Fibroblast of skin of back (primary cell): ENCODE measurements at regions not wholly inside any gene's neighbourhood (a gene's known extent, or its start where the extent isn't known, plus 50 kb on each side); places are given as distances from the start of the nearest gene placed in this dataset.
"Not testable (repeated sequence)": the region's sequence is repeated elsewhere in the genome, so short reads cannot be mapped to it uniquely, and the experiment has no call there.

Experiments
- DNase-seq: peaks from one replicate; pipeline ENCODE4 v3.0.0-alpha.2; 2013

DNA sequence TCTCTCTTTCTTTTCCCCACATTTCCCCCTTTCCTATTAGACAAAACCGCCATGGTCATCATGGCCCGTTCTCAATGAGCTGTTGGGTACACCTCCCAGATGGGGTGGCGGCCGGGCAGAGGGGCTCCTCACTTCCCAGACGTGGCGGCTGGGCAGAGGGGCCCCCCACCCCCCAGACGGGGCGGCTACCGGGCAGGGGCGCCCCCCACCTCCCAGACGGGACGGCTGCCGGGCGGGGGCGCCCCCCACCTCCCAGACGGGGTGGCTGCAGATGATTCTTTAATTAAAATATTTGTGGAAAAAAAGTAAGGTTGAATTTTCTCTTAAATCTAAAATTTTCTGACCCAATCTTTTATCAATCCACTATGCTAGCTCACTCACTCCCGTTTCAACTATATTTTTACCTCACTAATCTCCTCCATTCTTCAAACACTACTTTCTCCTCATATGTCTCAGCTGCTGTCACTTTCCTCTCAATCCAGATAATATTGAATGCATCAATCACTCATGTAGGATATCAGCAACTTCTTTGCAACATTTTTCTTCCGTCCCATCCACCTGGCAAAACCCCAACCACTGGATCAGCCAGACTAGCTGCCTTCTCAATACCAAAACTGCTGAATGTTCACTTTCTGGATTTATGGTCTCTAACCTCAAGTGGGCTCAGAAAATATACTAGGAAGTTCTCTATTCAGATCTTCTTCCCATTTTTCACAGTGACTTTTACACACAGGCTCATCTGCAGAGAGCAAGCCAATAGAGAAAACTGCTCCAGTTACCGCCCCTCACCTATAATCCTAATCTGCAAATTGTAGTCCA lies 81.1 kb upstream of the TRIM24 start:
- no peak for DNase-seq

DNA sequence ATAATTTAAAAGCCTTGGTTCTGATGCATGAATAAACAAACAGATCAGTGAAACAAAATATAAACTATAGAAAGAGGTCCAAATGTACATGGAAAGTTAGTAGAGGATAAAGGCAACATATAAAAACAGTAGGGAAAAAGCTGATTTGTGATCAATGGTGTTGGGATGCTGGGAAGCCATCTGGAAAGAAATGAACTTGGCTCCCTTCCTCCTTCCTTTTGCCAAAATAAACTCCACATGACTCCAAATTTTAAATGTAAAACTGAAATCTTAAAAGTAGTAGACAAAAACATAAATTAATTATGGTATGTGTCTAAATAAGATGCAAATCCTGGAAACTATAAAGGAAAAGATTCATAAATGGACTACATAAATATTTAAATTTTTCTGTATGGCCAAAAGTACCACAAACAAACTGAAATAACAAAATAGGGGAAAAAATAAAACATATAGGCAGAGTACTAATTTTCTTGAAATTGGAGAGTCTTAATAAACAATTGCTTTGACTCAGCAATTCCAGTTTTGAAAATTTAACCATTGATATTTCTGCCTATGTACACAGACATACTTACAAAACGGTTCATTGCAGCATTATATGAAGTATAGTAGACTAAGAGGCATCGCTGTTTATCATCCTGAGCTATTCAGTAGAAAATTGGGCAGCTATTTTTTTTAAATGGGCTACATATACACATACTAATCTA lies 77.0 kb upstream of the TRIM24 start:
- DNase-seq = no peak

DNA sequence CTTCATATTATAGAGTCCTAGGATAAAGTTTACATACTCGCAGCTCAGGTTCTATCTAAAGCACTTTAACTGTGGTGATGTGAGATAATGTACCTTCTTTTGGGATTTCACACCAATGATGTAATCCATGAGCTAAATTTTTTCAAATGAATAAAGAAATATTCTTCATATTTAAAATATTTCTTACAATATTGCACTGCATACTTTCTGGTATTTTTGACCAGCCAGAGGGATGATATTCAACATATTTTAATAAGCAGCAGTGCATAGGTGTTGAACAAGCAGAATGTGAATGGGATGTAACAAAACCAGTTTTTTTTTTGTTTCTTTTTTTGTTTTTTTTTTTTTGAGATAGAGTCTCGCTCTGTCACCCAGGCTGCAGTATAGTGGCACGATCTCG lies 73.2 kb upstream of the TRIM24 start:
- DNase-seq = no peak

DNA sequence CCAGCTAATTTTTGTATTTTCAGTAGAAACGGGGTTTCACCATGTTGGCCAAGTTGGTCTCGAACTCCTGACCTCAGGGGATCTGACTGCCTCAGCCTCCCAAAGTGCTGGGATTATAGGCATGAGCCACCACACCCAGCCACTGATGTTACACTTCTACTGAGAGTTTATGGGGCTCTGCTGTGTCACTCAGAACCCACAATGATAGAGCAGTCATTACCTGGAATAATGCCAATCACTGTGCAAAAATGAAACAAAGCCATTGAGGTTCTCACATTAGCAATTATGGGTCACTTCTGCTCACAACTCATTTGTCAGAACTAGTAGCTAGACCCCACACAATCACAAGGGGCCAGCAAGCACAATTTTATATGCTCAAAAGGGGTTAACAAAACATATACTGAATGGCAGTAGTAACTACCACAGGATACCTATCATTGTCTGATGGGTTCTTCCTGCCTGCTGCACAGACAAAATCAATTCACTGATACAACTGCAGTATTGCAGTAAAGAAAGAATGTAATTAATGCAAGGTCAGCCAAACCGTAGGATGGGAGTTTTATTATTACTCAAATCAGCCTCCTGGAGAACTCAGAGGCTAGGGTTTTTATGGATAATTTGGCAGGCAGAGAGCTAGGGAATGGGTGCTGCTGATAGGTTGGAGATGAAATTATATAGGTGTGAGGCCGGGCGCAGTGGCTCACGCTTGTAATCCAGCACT lies 72.1 kb upstream of the TRIM24 start:
- DNase-seq = no peak

DNA sequence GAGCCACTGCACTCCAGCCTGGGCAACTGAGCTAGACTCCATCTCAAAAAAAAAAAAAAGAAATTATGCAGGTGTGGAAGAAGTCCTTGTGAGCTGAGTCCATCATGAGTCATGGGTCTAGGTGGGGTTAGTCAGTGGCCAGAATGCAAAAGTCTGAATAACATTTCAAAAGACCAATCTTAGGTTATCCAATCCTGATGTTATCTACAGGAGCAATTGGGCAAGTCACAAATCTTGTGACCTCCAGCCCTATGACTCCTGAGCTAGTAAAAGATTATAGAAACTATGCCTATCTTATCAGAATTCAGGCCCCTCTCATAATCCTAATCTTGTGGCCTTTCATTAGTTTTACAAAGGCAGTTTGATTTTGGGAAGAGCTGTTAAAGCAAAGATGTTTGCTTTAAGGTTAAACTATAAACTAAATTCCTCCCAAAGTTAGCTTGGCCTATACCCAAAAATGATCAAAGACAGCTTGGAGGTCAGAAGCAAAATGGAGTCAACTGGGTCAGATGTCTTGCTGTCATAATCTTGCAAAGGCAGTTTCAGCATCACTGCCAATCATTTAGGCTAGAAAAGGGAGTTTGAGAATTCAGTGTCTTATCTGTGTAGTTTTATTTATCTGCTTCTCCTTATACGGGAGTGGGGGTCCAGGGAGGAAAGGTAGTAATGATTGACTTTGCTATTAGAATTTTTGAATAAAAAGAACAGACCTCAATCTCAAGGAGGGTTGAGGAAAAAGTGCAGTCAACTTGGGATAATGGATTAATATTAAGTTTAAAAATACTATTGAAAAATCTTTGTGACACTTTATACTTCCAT lies 71.2 kb upstream of the TRIM24 start:
- no peak for DNase-seq

DNA sequence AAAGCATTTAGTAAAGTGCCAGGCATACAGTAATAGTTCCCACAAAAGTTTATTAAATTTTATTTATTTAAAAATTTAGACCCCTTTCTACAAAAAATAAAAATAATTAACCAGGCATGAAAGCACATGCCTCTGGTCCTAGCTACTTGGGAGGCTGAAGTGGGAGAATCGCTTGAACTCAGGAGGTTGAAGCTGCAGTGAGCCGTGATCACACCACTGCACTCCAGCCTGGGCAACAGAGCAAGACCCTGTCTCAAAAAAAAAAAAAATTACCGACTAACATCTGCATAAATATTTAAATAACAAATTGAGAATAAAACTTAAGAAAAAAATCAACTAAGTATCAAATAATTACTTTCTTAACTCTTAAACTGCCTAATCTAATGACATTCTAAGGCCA lies 64.3 kb upstream of the TRIM24 start:
- DNase-seq = no peak

DNA sequence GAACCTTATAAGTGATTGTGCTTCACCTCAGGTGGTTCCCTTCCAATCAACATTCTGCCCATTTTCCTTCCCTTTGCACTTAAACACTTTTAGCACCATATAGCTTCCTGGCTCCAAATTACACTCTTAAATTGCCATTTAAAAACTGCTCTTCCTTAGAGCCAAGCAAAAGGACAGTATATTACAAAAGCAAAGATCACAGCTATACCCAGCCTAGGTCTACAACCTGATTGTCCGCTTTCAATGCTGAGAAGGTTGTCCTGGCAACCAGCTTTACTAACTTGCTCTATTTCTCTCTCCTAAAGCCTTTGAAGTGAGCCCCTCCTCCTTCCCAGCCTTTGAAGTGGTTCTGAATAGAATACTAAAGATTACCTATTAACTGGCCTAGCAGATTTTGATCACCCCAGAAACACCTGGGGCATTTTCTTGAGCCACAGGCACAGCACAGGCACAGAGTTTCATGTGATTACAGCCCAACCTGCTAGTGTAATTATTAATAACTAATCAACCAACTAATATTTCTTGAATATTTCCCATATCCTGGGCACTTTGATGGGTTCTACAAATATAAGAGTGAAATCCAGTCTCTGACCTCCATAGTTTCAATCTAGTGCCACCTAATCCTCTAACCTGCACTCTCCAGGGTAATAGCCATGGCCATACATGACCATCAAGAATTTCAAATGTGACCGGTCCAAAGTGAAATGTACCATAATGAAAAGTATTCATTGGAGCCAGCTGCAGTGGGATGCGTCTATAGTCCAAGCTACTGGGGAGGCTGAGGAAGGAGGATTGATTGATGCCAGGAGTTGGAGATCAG lies 63.6 kb upstream of the TRIM24 start:
- no peak for DNase-seq

DNA sequence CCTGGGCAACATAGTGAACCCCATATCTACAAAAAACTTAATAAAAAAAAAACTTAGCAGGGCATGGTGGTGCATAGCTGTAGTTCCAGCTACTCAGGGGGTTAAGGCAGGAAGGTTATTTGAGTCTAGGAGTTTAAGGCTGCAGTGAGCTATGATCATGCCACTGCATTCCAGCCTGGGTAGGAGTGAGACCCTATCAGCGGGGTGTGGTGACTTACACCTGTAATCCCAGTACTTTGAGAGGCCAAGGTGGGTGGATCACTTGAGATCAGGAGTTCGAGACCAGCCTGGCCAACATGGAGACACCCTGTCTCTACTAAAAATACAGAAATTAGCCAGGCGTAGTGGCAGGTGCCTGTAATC lies 63.0 kb upstream of the TRIM24 start:
- DNase-seq = not testable (repeated sequence)

DNA sequence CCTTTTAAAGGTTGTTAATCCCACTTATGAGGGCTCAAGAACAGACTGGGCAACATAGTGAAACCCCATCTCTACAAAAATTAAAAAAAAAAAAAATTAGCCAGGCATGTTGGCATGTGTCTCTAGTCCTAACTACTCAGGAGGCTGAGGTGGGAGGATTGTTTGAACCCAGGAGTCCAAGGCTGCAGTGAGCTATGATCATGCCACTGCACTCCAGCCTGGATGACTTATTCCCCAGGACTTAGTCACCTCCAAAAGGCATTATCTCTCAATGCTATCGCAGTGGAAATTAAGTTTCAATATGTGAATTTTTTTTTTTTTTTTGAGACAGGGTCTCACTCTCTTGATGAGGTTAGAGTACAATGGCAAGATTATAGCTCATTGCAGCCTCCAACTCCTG lies 61.2 kb upstream of the TRIM24 start:
- no peak for DNase-seq

DNA sequence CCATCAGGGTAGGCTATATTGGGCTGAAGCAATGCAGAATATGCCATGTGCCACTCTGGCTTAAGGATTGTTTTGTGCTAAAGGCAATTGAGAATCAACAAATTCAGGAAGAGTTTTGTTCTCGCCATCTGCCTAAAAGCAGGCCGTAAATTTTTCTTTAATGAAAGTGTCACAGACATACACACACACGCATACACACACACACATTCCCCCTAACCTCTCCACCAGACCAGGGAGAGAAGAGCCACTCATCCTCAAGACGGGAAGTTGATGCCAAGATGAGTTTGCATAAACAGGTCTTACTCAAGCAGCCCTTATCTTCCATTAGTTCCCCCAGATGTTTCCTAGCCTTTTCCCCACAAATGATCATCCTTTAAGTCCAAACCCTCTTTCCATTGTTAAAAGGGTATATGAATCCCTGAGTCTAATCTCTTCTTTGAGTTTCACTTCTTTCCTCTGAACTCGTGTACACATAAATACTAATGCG lies 59.6 kb upstream of the TRIM24 start:
- no peak for DNase-seq

DNA sequence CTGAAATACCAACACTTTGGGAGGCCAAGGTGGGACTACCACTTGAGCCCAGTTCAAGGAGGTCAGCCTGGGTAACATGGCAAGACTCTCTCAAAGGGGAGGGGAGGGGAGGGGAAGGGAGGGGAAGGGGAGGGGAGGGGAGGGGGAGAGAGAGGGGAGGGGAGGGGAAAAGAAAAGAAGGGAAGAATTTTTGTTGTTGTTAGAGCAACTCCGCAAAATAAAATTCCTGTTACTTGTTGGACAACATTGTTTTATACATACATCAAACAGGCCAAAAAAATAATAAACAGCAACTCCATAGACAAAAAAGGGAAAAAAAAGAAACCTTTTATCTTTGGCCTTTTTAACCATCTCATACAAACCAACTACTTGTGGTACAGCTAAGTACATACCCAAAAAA lies 57.3 kb upstream of the TRIM24 start:
- no peak for DNase-seq

DNA sequence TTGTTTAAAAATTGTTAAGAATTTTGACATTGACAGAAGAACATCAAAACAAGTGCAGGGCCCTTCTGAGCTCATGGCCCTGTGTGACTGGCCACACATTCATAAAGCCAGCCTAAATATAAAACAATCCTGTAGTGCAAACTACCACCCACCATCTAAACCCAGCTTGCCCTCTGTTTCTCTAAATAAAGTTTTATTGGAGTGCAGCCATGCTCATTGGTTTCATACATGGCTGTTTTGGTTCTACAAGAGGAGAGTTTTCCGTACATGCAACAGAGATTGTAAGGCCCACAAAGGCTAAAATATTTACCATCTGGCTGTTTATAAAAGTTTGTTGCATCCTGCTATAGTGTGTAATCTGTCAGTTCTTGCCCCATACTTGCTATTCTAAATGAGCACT lies 54.6 kb upstream of the TRIM24 start:
- DNase-seq = no peak

DNA sequence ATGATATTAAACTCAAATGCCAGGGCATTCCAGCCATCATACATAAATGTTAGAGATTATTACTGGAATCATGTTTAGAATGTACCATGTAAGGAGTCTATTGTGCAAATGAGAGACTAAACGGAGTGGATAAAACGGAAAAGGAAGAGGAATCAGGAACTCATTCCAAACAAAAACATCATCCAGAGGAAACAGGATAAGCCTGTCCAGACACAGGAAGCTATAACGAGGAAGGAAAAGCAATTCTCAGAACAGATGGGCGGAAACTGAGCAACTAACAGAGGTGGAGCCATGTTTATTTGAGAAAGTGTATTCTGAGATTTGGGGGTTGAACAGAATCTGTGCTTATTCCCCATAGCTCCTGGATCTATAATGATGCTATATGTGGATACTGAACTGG lies 52.3 kb upstream of the TRIM24 start:
- no peak for DNase-seq
